PC-3 (cell line): ENCODE measurements at regions not wholly inside any gene's neighbourhood (a gene's known extent, or its start where the extent isn't known, plus 50 kb on each side); places are given as distances from the start of the nearest gene placed in this dataset.
A peak's percentile ranks its signal among the peaks of the same experiment; 100 is the strongest.

Experiments
- ATAC-seq: fragments of 200-7000 bp; cut with Tn5 transposase; 2 replicates; pipeline ENCODE4 v1.9.1; 2020; ENCODE audit warnings: mild to moderate bottlenecking, moderate library complexity
- BruUV-seq: library from RNA; stranded (reverse); fragments of 400-500 nt; replicated peaks from 2 replicates; lab custom pipeline; 2021; lab: Mats Ljungman, UMichigan
- CTCF ChIA-PET: fragments of 300-600 bp; sonication (Branson Sonifier 250); formaldehyde crosslinking; loops from one replicate; lab custom pipeline; 2022; ENCODE audit warnings: antibody characterized with exemption; lab: Charles Lee
- POLR2A ChIA-PET: fragments of 300-600 bp; sonication (Branson Sonifier 250); formaldehyde crosslinking; loops from one replicate; lab custom pipeline; 2022; ENCODE audit warnings: antibody characterized with exemption; ENCODE audit not compliant: unreplicated experiment; lab: Charles Lee
- DNase-seq: peaks from one replicate; pipeline ENCODE4 v3.0.0-alpha.2; 2015
- H2AFZ ChIP-seq: fragments of 300-600 bp; sonication (generic); 2 replicates; pipeline ENCODE4 v1.6.0; 2016; ENCODE audit warnings: antibody characterized with exemption, low read length
- H3F3A ChIP-seq: fragments of 300-600 bp; sonication (generic); one replicate; pipeline ENCODE4 v1.6.0; 2017; ENCODE audit warnings: antibody characterized with exemption, low read length, control low read depth, mild to moderate bottlenecking; ENCODE audit not compliant: unreplicated experiment
- H3K27ac ChIP-seq: fragments of 300-600 bp; sonication (generic); 2 replicates; pipeline ENCODE4 v1.5.1; 2016; ENCODE audit warnings: mild to moderate bottlenecking, low read length
- H3K27me3 ChIP-seq: fragments of 300-600 bp; sonication (generic); 2 replicates; pipeline ENCODE4 v1.6.1; 2016; ENCODE audit warnings: low read length, mixed read lengths
- H3K36me3 ChIP-seq: fragments of 300-600 bp; sonication (generic); 2 replicates; pipeline ENCODE4 v1.6.1; 2016; ENCODE audit warnings: low read depth, mixed run types, low read length, mixed read lengths
- H3K4me1 ChIP-seq: fragments of 300-600 bp; sonication (generic); 2 replicates; pipeline ENCODE4 v1.5.1; 2016; ENCODE audit warnings: low read length; ENCODE audit not compliant: insufficient read depth
- H3K4me2 ChIP-seq: fragments of 300-600 bp; sonication (generic); 2 replicates; pipeline ENCODE4 v1.6.0; 2016; ENCODE audit warnings: low read length
- H3K4me3 ChIP-seq: fragments of 300-600 bp; sonication (generic); 2 replicates; pipeline ENCODE4 v1.5.1; 2016; ENCODE audit warnings: mild to moderate bottlenecking, low read length, mixed read lengths
- H3K79me2 ChIP-seq: fragments of 300-600 bp; sonication (generic); 2 replicates; pipeline ENCODE4 v1.6.1; 2017; ENCODE audit warnings: low read length, mixed read lengths
- H3K9ac ChIP-seq: fragments of 300-600 bp; sonication (generic); 2 replicates; pipeline ENCODE4 v1.6.0; 2016; ENCODE audit warnings: mild to moderate bottlenecking, low read length
- H3K9me2 ChIP-seq: fragments of 300-600 bp; sonication (generic); replicated peaks from 2 replicates; pipeline ENCODE4 v1.6.1; 2016; ENCODE audit warnings: mixed run types, low read length, mixed read lengths
- H3K9me3 ChIP-seq: fragments of 300-600 bp; sonication (generic); 2 replicates; pipeline ENCODE4 v1.6.1; 2016; ENCODE audit warnings: low read length, mixed read lengths
- H4K20me1 ChIP-seq: fragments of 300-600 bp; sonication (generic); 2 replicates; pipeline ENCODE4 v1.6.1; 2016; ENCODE audit warnings: low read length, mixed read lengths
- EZH2 ChIP-seq: fragments of 300-600 bp; sonication (generic); IDR thresholded peaks from one replicate; pipeline ENCODE4 v1.6.1; 2017; ENCODE audit warnings: antibody characterized with exemption, mild to moderate bottlenecking, low read length; ENCODE audit not compliant: unreplicated experiment
- EZH2phosphoT487 ChIP-seq: fragments of 300-600 bp; sonication (generic); IDR thresholded peaks from 2 replicates; pipeline ENCODE4 v1.6.1; 2018; ENCODE audit warnings: mild to moderate bottlenecking, antibody characterized with exemption, low read length, borderline replicate concordance
- intact Hi-C: fragments of 100-400 bp; cut with micrococcal nuclease; formaldehyde crosslinking; loops from 2 replicates; pipeline ENCODE4 v1.9.0; 2023
- TF ChIP-seq, protein P1 (sequence below): fragments of 300-600 bp; sonication (generic); conservative IDR thresholded peaks from 2 replicates; pipeline ENCODE4 v1.5.1; 2017; ENCODE audit warnings: antibody characterized with exemption, low read depth, mild to moderate bottlenecking, low read length

GRCh38 chr12:63321373-63321772 is 170.4 kb upstream of the AVPR1A start:
- Histone ChIP-seq H4K20me1 (no peaks in the 10 kb centered on the region), H3F3A (no peaks in the 10 kb centered on the region), H3K9ac (no peak overlapping the region), H3K4me1 (peaks cover 4% of the 10 kb centered on the region; the same call in 1 of the 2 replicates), H3K79me2 (no peaks in the 10 kb centered on the region), H3K9me2 (no peaks in the 10 kb centered on the region), H2AFZ (no peak overlapping the region), H3K4me2 (no peak overlapping the region), H3K4me3 (no peak overlapping the region), H3K9me3 (no peaks in the 10 kb centered on the region), H3K36me3 (no peaks in the 10 kb centered on the region), H3K27me3 (peaks cover 8% of the 10 kb centered on the region; the same call in 1 of the 2 replicates), H3K27ac (no peak overlapping the region)
- intact Hi-C loops: no loop called here
- CTCF ChIA-PET: no interaction called here
- ATAC-seq (no peak), DNase-seq (no peak)
- POLR2A ChIA-PET: no interaction called here
- BruUV-seq: no TSS peak
- TF ChIP-seq EZH2 (no peak), EZH2phosphoT487 (no peak)
- TF ChIP-seq, protein P1, sequence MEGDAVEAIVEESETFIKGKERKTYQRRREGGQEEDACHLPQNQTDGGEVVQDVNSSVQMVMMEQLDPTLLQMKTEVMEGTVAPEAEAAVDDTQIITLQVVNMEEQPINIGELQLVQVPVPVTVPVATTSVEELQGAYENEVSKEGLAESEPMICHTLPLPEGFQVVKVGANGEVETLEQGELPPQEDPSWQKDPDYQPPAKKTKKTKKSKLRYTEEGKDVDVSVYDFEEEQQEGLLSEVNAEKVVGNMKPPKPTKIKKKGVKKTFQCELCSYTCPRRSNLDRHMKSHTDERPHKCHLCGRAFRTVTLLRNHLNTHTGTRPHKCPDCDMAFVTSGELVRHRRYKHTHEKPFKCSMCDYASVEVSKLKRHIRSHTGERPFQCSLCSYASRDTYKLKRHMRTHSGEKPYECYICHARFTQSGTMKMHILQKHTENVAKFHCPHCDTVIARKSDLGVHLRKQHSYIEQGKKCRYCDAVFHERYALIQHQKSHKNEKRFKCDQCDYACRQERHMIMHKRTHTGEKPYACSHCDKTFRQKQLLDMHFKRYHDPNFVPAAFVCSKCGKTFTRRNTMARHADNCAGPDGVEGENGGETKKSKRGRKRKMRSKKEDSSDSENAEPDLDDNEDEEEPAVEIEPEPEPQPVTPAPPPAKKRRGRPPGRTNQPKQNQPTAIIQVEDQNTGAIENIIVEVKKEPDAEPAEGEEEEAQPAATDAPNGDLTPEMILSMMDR: no peak

- Histone ChIP-seq H3K27me3 (no peaks in the 10 kb centered on the region), H3F3A (no peaks in the 10 kb centered on the region), H3K9me2 (no peaks in the 10 kb centered on the region), H2AFZ (no peak overlapping the region), H3K4me2 (no peak overlapping the region), H4K20me1 (no peaks in the 10 kb centered on the region), H3K4me1 (peaks cover 4% of the 10 kb centered on the region; the same call in 1 of the 2 replicates), H3K79me2 (no peaks in the 10 kb centered on the region), H3K27ac (no peak overlapping the region), H3K36me3 (no peaks in the 10 kb centered on the region), H3K9me3 (no peaks in the 10 kb centered on the region), H3K9ac (no peak overlapping the region), H3K4me3 (no peak overlapping the region)
- ChIA-PET CTCF (interaction anchor here (0.7 kb wide), 1 partner anchor 12 kb away, joined by 3 read pairs; no protein-coding TSS in a partner anchor), POLR2A (no interaction called here)
- no TSS peak for BruUV-seq
- ATAC-seq (peak; percentile 31; the same call in 1 of the 2 replicates), DNase-seq (peak; percentile 45)
- TF ChIP-seq, protein P1: no peak
- TF ChIP-seq EZH2phosphoT487 (no peak), EZH2 (no peak)
- intact Hi-C loops: no loop called here
These were observed 169.1 kb upstream of the AVPR1A start for GRCh38 chr12:63319936-63320633.

- ATAC-seq (peak; percentile 93), DNase-seq (peak; percentile 81)
- Histone ChIP-seq H3K9me3 (no peaks in the 10 kb centered on the region), H3F3A (no peaks in the 10 kb centered on the region), H3K27ac (no peak overlapping the region), H3K4me2 (no peak overlapping the region), H2AFZ (no peak overlapping the region), H3K79me2 (no peaks in the 10 kb centered on the region), H3K4me1 (peaks cover 4% of the 10 kb centered on the region; the same call in 1 of the 2 replicates), H3K27me3 (no peaks in the 10 kb centered on the region), H3K9me2 (no peaks in the 10 kb centered on the region), H4K20me1 (no peaks in the 10 kb centered on the region), H3K9ac (no peak overlapping the region), H3K4me3 (no peak overlapping the region), H3K36me3 (no peaks in the 10 kb centered on the region)
- TF ChIP-seq, protein P1: peak; percentile 59
- no peak for TF ChIP-seq EZH2phosphoT487
- ChIA-PET CTCF (no interaction called here), POLR2A (no interaction called here)
- no TSS peak for BruUV-seq
- intact Hi-C loops: no loop called here
These were observed 168.4 kb upstream of the AVPR1A start for GRCh38 chr12:63319386-63319785.
